Activated T-helper 2 cell treated with anti-CD3 and anti-CD28 coated beads, Interferon-gamma antibody, Interleukin-2, Interleukin-4, amounts not matched to agents 10 μg/mL and 5 μg/mL and 100 μg/mL, durations not matched to agents 14 hours and 24 hours and 36 hours (primary cell): ENCODE measurements at regions not wholly inside any gene's neighbourhood (a gene's known extent, or its start where the extent isn't known, plus 50 kb on each side); places are given as distances from the start of the nearest gene placed in this dataset.

Source experiments
- DNase-seq: peaks from one replicate; pipeline ENCODE4 v3.0.0; 2021; ENCODE audit warnings: low spot score
- H3K27ac Mint-ChIP-seq: one replicate; pipeline ENCODE4 v1.8.0; 2021; ENCODE audit warnings: mixed read lengths
- H3K27me3 Mint-ChIP-seq: one replicate; pipeline ENCODE4 v1.8.0; 2021; ENCODE audit warnings: low read depth, mixed read lengths
- H3K36me3 Mint-ChIP-seq: one replicate; pipeline ENCODE4 v1.8.0; 2021; ENCODE audit warnings: low read depth, mixed read lengths
- H3K4me1 Mint-ChIP-seq: one replicate; pipeline ENCODE4 v1.8.0; 2021; ENCODE audit warnings: low read depth, mixed read lengths
- H3K4me3 Mint-ChIP-seq: one replicate; pipeline ENCODE4 v1.8.0; 2021; ENCODE audit warnings: low read depth, mild to moderate bottlenecking, moderate library complexity, mixed read lengths
- H3K9me3 Mint-ChIP-seq: one replicate; pipeline ENCODE4 v1.8.0; 2021; ENCODE audit warnings: mixed read lengths
- intact Hi-C: fragments of 100-400 bp; cut with micrococcal nuclease; formaldehyde crosslinking; loops from one replicate; pipeline ENCODE4 v1.15.1; 2023

GRCh38 chr18:27899893-27900292 lies 277.0 kb downstream of the CDH2 start:
- Mint-ChIP-seq H3K4me3 (no peak overlapping the region), H3K27ac (no peak overlapping the region), H3K27me3 (no peaks in the 10 kb centered on the region), H3K36me3 (no peaks in the 10 kb centered on the region), H3K9me3 (peaks cover 31% of the 10 kb centered on the region), H3K4me1 (no peaks in the 10 kb centered on the region)
- intact Hi-C loops: no loop called here
- DNase-seq: no peak

- intact Hi-C loops: no loop called here
- Mint-ChIP-seq H3K4me3 (no peak overlapping the region), H3K36me3 (no peaks in the 10 kb centered on the region)
Observed at GRCh38 chr18:27894746-27895145, 282.2 kb downstream of the CDH2 start.

GRCh38 chr18:27887711-27888495 lies 289.0 kb downstream of the CDH2 start:
- Mint-ChIP-seq H3K27ac (no peak overlapping the region), H3K27me3 (no peaks in the 10 kb centered on the region), H3K9me3 (peaks cover 3% of the 10 kb centered on the region), H3K4me3 (no peak overlapping the region), H3K4me1 (no peaks in the 10 kb centered on the region), H3K36me3 (no peaks in the 10 kb centered on the region)
- DNase-seq: no peak
- intact Hi-C loops: no loop called here

More at GRCh38 chr18:27894746-27895145, 282.2 kb downstream of the CDH2 start:
- H3K27me3 Mint-ChIP-seq: no peaks in the 10 kb centered on the region
- H3K9me3 Mint-ChIP-seq: peaks cover 17% of the 10 kb centered on the region
- DNase-seq: no peak
- H3K27ac Mint-ChIP-seq: no peak overlapping the region
- H3K4me1 Mint-ChIP-seq: no peaks in the 10 kb centered on the region

GRCh38 chr18:27887287-27887686 lies 289.6 kb downstream of the CDH2 start:
- Mint-ChIP-seq H3K27me3 (no peaks in the 10 kb centered on the region), H3K4me3 (no peak overlapping the region), H3K4me1 (no peaks in the 10 kb centered on the region), H3K36me3 (no peaks in the 10 kb centered on the region), H3K27ac (no peak overlapping the region), H3K9me3 (peaks cover 5% of the 10 kb centered on the region)
- DNase-seq: no peak
- intact Hi-C loops: no loop called here

- Mint-ChIP-seq H3K27ac (no peak overlapping the region), H3K4me3 (no peak overlapping the region), H3K27me3 (no peaks in the 10 kb centered on the region), H3K4me1 (no peaks in the 10 kb centered on the region), H3K9me3 (peaks cover 21% of the 10 kb centered on the region), H3K36me3 (no peaks in the 10 kb centered on the region)
- intact Hi-C loops: no loop called here
- DNase-seq: no peak
Observed at GRCh38 chr18:27879540-27879939, 297.4 kb downstream of the CDH2 start.

- DNase-seq: no peak
- intact Hi-C loops: no loop called here
- Mint-ChIP-seq H3K4me3 (no peak overlapping the region), H3K4me1 (no peaks in the 10 kb centered on the region), H3K27me3 (no peaks in the 10 kb centered on the region), H3K27ac (no peak overlapping the region), H3K36me3 (no peaks in the 10 kb centered on the region), H3K9me3 (peaks cover 12% of the 10 kb centered on the region)
Observed at GRCh38 chr18:27871726-27872125, 305.2 kb downstream of the CDH2 start.

- Mint-ChIP-seq H3K27me3 (no peaks in the 10 kb centered on the region), H3K9me3 (peaks cover 15% of the 10 kb centered on the region), H3K36me3 (no peaks in the 10 kb centered on the region), H3K27ac (no peak overlapping the region), H3K4me1 (no peaks in the 10 kb centered on the region), H3K4me3 (no peak overlapping the region)
- intact Hi-C loops: no loop called here
- no peak for DNase-seq
Observed at GRCh38 chr18:27869735-27870134, 307.2 kb downstream of the CDH2 start.

- Mint-ChIP-seq H3K27me3 (no peaks in the 10 kb centered on the region), H3K36me3 (no peaks in the 10 kb centered on the region), H3K9me3 (peaks cover 8% of the 10 kb centered on the region), H3K4me1 (no peaks in the 10 kb centered on the region), H3K27ac (no peak overlapping the region), H3K4me3 (no peak overlapping the region)
- DNase-seq: no peak
- intact Hi-C loops: no loop called here
Observed at GRCh38 chr18:27865431-27865830, 311.5 kb downstream of the CDH2 start.

- intact Hi-C loops: no loop called here
- DNase-seq: no peak
- H3K27ac Mint-ChIP-seq: no peak overlapping the region
- H3K27me3 Mint-ChIP-seq: no peaks in the 10 kb centered on the region
- no peak overlapping the region for H3K4me3 Mint-ChIP-seq
- H3K4me1 Mint-ChIP-seq: no peaks in the 10 kb centered on the region
- no peaks in the 10 kb centered on the region for H3K36me3 Mint-ChIP-seq
- H3K9me3 Mint-ChIP-seq: peaks cover 8% of the 10 kb centered on the region
Observed at GRCh38 chr18:27863780-27864430, 313.0 kb downstream of the CDH2 start.

GRCh38 chr18:27862041-27862682 lies 314.8 kb downstream of the CDH2 start:
- H3K4me3 Mint-ChIP-seq: no peak overlapping the region
- no peak overlapping the region for H3K27ac Mint-ChIP-seq
- intact Hi-C loops: no loop called here
- DNase-seq: no peak
- H3K9me3 Mint-ChIP-seq: peaks cover 8% of the 10 kb centered on the region
- no peaks in the 10 kb centered on the region for H3K36me3 Mint-ChIP-seq
- no peaks in the 10 kb centered on the region for H3K4me1 Mint-ChIP-seq
- H3K27me3 Mint-ChIP-seq: no peaks in the 10 kb centered on the region

- Mint-ChIP-seq H3K27ac (no peak overlapping the region), H3K4me1 (no peaks in the 10 kb centered on the region), H3K36me3 (no peaks in the 10 kb centered on the region), H3K4me3 (no peak overlapping the region), H3K9me3 (peaks cover 4% of the 10 kb centered on the region), H3K27me3 (no peaks in the 10 kb centered on the region)
- no peak for DNase-seq
- intact Hi-C loops: no loop called here
Observed at GRCh38 chr18:27861539-27861938, 315.4 kb downstream of the CDH2 start.

- Mint-ChIP-seq H3K9me3 (peaks cover 3% of the 10 kb centered on the region), H3K36me3 (no peaks in the 10 kb centered on the region), H3K4me3 (no peak overlapping the region), H3K27ac (no peak overlapping the region), H3K27me3 (no peaks in the 10 kb centered on the region), H3K4me1 (no peaks in the 10 kb centered on the region)
- no peak for DNase-seq
- intact Hi-C loops: no loop called here
Observed at GRCh38 chr18:27860701-27861107, 316.2 kb downstream of the CDH2 start.

- Mint-ChIP-seq H3K4me3 (no peak overlapping the region), H3K4me1 (no peaks in the 10 kb centered on the region), H3K9me3 (peaks cover under 1% of the 10 kb centered on the region), H3K27me3 (no peaks in the 10 kb centered on the region), H3K27ac (no peak overlapping the region), H3K36me3 (no peaks in the 10 kb centered on the region)
- no peak for DNase-seq
- intact Hi-C loops: no loop called here
Observed at GRCh38 chr18:27860011-27860410, 316.9 kb downstream of the CDH2 start.
